Muscle of leg (tissue), 3 donors: ENCODE measurements at regions not wholly inside any gene's neighbourhood (a gene's known extent, or its start where the extent isn't known, plus 50 kb on each side); places are given as distances from the start of the nearest gene placed in this dataset.

Source experiments
- DNase-seq: peaks from one replicate; pipeline ENCODE4 v3.0.0; 2013
- H3K27ac ChIP-seq: one replicate; pipeline ENCODE4 v1.5.1; 2013; ENCODE audit warnings: mild to moderate bottlenecking, low read length, control low read depth
- H3K27me3 ChIP-seq: one replicate; pipeline ENCODE4 v1.6.1; 2013; ENCODE audit warnings: low read length; ENCODE audit not compliant: control insufficient read depth, insufficient read depth
- H3K36me3 ChIP-seq: one replicate; pipeline ENCODE4 v1.6.1; 2013; ENCODE audit warnings: low read length; ENCODE audit not compliant: control insufficient read depth, insufficient read depth
- H3K4me1 ChIP-seq: one replicate; pipeline ENCODE4 v1.6.1; 2013; ENCODE audit warnings: low read length; ENCODE audit not compliant: control insufficient read depth, insufficient read depth
- H3K4me3 ChIP-seq: one replicate; pipeline ENCODE4 v1.5.1; 2013; ENCODE audit warnings: low read length, control low read depth
- H3K9me3 ChIP-seq: replicated peaks from 2 replicates; pipeline ENCODE4 v1.6.1; 2013; ENCODE audit warnings: low read depth, low read length; ENCODE audit not compliant: control insufficient read depth
- WGBS: methylation state at CpG from one replicate; pipeline ENCODE4 v1.1.5; 2013; ENCODE audit warnings: missing lambda C conversion rate; ENCODE audit not compliant: insufficient coverage; 5-methylcytosine and 5-hydroxymethylcytosine counted together

GRCh38 chr18:78596794-78597345, 382.7 kb upstream of the SALL3 start:
- no peak for DNase-seq
- Histone ChIP-seq H3K27me3 (peaks cover 2% of the 10 kb centered on the region), H3K27ac (no peak overlapping the region), H3K36me3 (no peaks in the 10 kb centered on the region), H3K9me3 (no peaks in the 10 kb centered on the region), H3K4me1 (no peaks in the 10 kb centered on the region), H3K4me3 (no peak overlapping the region)
- WGBS, result 62% methylated on average over 6 of the region's 8 CpGs

GRCh38 chr18:78601349-78601748, 378.3 kb upstream of the SALL3 start:
- H3K36me3 ChIP-seq, result no peaks in the 10 kb centered on the region
- H3K4me1 ChIP-seq, result no peaks in the 10 kb centered on the region
- 72% methylated on average over 14 of the region's 14 CpGs for WGBS
- H3K9me3 ChIP-seq, result no peaks in the 10 kb centered on the region
- peaks cover 24% of the 10 kb centered on the region for H3K27me3 ChIP-seq
- DNase-seq, result no peak
- no peak overlapping the region for H3K4me3 ChIP-seq
- no peak overlapping the region for H3K27ac ChIP-seq

- 63% methylated on average over 2 of the region's 7 CpGs for WGBS
These were observed 377.7 kb upstream of the SALL3 start for GRCh38 chr18:78601923-78602322.

GRCh38 chr18:78602430-78602829, 377.2 kb upstream of the SALL3 start:
- Histone ChIP-seq H3K27me3 (peaks cover 23% of the 10 kb centered on the region), H3K4me1 (no peaks in the 10 kb centered on the region), H3K27ac (no peak overlapping the region), H3K36me3 (no peaks in the 10 kb centered on the region), H3K4me3 (no peak overlapping the region), H3K9me3 (no peaks in the 10 kb centered on the region)
- no peak for DNase-seq
- WGBS, result 76% methylated on average over 10 of the region's 12 CpGs

More at GRCh38 chr18:78601923-78602322, 377.7 kb upstream of the SALL3 start:
- Histone ChIP-seq H3K4me1 (no peaks in the 10 kb centered on the region), H3K27me3 (peaks cover 24% of the 10 kb centered on the region), H3K36me3 (no peaks in the 10 kb centered on the region), H3K27ac (no peak overlapping the region), H3K4me3 (no peak overlapping the region), H3K9me3 (no peaks in the 10 kb centered on the region)
- DNase-seq, result no peak

- Histone ChIP-seq H3K9me3 (no peaks in the 10 kb centered on the region), H3K36me3 (no peaks in the 10 kb centered on the region), H3K4me3 (no peak overlapping the region), H3K27ac (no peak overlapping the region), H3K27me3 (peaks cover 23% of the 10 kb centered on the region), H3K4me1 (no peaks in the 10 kb centered on the region)
- DNase-seq, result no peak
- 31% methylated on average over 22 of the region's 25 CpGs for WGBS
These were observed 376.3 kb upstream of the SALL3 start for GRCh38 chr18:78603102-78603983.

- H3K27ac ChIP-seq, result no peak overlapping the region
- DNase-seq, result no peak
- 88% methylated on average over 14 of the region's 16 CpGs for WGBS
- no peaks in the 10 kb centered on the region for H3K36me3 ChIP-seq
- H3K9me3 ChIP-seq, result no peaks in the 10 kb centered on the region
- H3K4me3 ChIP-seq, result no peak overlapping the region
- no peaks in the 10 kb centered on the region for H3K4me1 ChIP-seq
- H3K27me3 ChIP-seq, result peaks cover 23% of the 10 kb centered on the region
These were observed 374.4 kb upstream of the SALL3 start for GRCh38 chr18:78605255-78605654.

GRCh38 chr18:78607221-78607620, 372.4 kb upstream of the SALL3 start:
- H3K9me3 ChIP-seq, result no peaks in the 10 kb centered on the region
- DNase-seq, result no peak
- no peaks in the 10 kb centered on the region for H3K36me3 ChIP-seq
- no peak overlapping the region for H3K27ac ChIP-seq
- no peaks in the 10 kb centered on the region for H3K4me1 ChIP-seq
- H3K27me3 ChIP-seq, result peaks cover 24% of the 10 kb centered on the region
- H3K4me3 ChIP-seq, result no peak overlapping the region
- WGBS, result 53% methylated on average over 7 of the region's 17 CpGs

GRCh38 chr18:78607784-78608183, 371.8 kb upstream of the SALL3 start:
- Histone ChIP-seq H3K4me3 (no peak overlapping the region), H3K9me3 (no peaks in the 10 kb centered on the region), H3K36me3 (no peaks in the 10 kb centered on the region), H3K27ac (no peak overlapping the region), H3K4me1 (no peaks in the 10 kb centered on the region), H3K27me3 (peaks cover 23% of the 10 kb centered on the region)
- DNase-seq, result no peak
- 91% methylated on average over 6 of the region's 15 CpGs for WGBS

- Histone ChIP-seq H3K27me3 (peaks cover 9% of the 10 kb centered on the region), H3K4me1 (no peaks in the 10 kb centered on the region), H3K9me3 (no peaks in the 10 kb centered on the region), H3K27ac (no peak overlapping the region), H3K36me3 (no peaks in the 10 kb centered on the region), H3K4me3 (no peak overlapping the region)
- no peak for DNase-seq
- 62% methylated on average over 11 of the region's 12 CpGs for WGBS
These were observed 369.4 kb upstream of the SALL3 start for GRCh38 chr18:78610179-78610578.

- WGBS, result 45% methylated on average over 8 of the region's 16 CpGs
- H3K36me3 ChIP-seq, result no peaks in the 10 kb centered on the region
- no peak for DNase-seq
- H3K4me1 ChIP-seq, result no peaks in the 10 kb centered on the region
- no peaks in the 10 kb centered on the region for H3K9me3 ChIP-seq
- no peak overlapping the region for H3K4me3 ChIP-seq
- H3K27ac ChIP-seq, result no peak overlapping the region
- H3K27me3 ChIP-seq, result peaks cover 2% of the 10 kb centered on the region
These were observed 368.3 kb upstream of the SALL3 start for GRCh38 chr18:78611201-78611800.
